ENCODE measurements at regions not wholly inside any gene's neighbourhood (a gene's known extent, or its start where the extent isn't known, plus 50 kb on each side); places are given as distances from the start of the nearest gene placed in this dataset.

GRCh38 chr10:65314253-65314652 lies 1611.6 kb upstream of the LRRTM3 start:
- Histone ChIP-seq H4K20me1 (ENCODE audit: insufficient read depth, poor library complexity, severe bottlenecking) (no peaks in the 10 kb centered on the region), H3K79me2 (no peaks in the 10 kb centered on the region), H3K4me2 (no peak overlapping the region), H3K36me3 (replicated peaks; ENCODE audit: insufficient read depth, low read depth) (no peaks in the 10 kb centered on the region), H3K27ac (no peak overlapping the region), H2AFZ (no peak overlapping the region), H3K9me2 (replicated peaks; ENCODE audit: insufficient read depth) (no peaks in the 10 kb centered on the region), H3K9me3 (ENCODE audit: low read depth) (no peaks in the 10 kb centered on the region), H3K27me3 (no peaks in the 10 kb centered on the region), H3K4me1 (ENCODE audit: insufficient read depth) (peaks cover 2% of the 10 kb centered on the region), H3K4me3 (no peak overlapping the region)
- no peak for DNase-seq (ENCODE audit: low spot score)
- 91% methylated on average over 3 of the region's 3 CpGs for WGBS (ENCODE audit: low lambda C conversion rate, missing lambda C conversion rate)
- TF ChIP-seq CTCF (IDR thresholded peaks at IDR 0.05; ENCODE audit: poor library complexity) (no peak), EZH2 (IDR thresholded peaks at IDR 0.05; ENCODE audit: borderline replicate concordance) (no peak), EZH2phosphoT487 (IDR thresholded peaks at IDR 0.05; ENCODE audit: low read depth, severe bottlenecking, unreplicated experiment) (no peak)

- no peaks in the 10 kb centered on the region for H3K9me3 ChIP-seq (ENCODE audit: low read depth)
- WGBS (ENCODE audit: low lambda C conversion rate, missing lambda C conversion rate) = 75% methylated on average over 5 of the region's 5 CpGs
Observed at GRCh38 chr10:65319493-65319892, 1606.3 kb upstream of the LRRTM3 start.

GRCh38 chr10:65320236-65321026 lies 1605.4 kb upstream of the LRRTM3 start:
- 53% methylated on average over 3 of the region's 3 CpGs for WGBS (ENCODE audit: low lambda C conversion rate, missing lambda C conversion rate)
- Histone ChIP-seq H3K9me2 (replicated peaks; ENCODE audit: insufficient read depth) (no peaks in the 10 kb centered on the region), H3K9me3 (ENCODE audit: low read depth) (no peaks in the 10 kb centered on the region), H3K27ac (no peak overlapping the region), H3K4me1 (ENCODE audit: insufficient read depth) (peaks cover 5% of the 10 kb centered on the region), H3K4me2 (no peak overlapping the region), H2AFZ (no peak overlapping the region), H3K36me3 (replicated peaks; ENCODE audit: insufficient read depth, low read depth) (no peaks in the 10 kb centered on the region), H4K20me1 (ENCODE audit: insufficient read depth, poor library complexity, severe bottlenecking) (no peaks in the 10 kb centered on the region), H3K79me2 (no peaks in the 10 kb centered on the region), H3K27me3 (no peaks in the 10 kb centered on the region), H3K4me3 (no peak overlapping the region)
- no peak for DNase-seq (ENCODE audit: low spot score)
- TF ChIP-seq EZH2phosphoT487 (IDR thresholded peaks at IDR 0.05; ENCODE audit: low read depth, severe bottlenecking, unreplicated experiment) = no peak
- no peak for TF ChIP-seq EZH2 (IDR thresholded peaks at IDR 0.05; ENCODE audit: borderline replicate concordance)
- TF ChIP-seq CTCF (IDR thresholded peaks at IDR 0.05; ENCODE audit: poor library complexity) = no peak

More at GRCh38 chr10:65319493-65319892, 1606.3 kb upstream of the LRRTM3 start:
- H4K20me1 ChIP-seq (ENCODE audit: insufficient read depth, poor library complexity, severe bottlenecking) = no peaks in the 10 kb centered on the region
- no peak overlapping the region for H3K4me3 ChIP-seq
- no peaks in the 10 kb centered on the region for H3K9me2 ChIP-seq (replicated peaks; ENCODE audit: insufficient read depth)
- H3K79me2 ChIP-seq = no peaks in the 10 kb centered on the region
- DNase-seq (ENCODE audit: low spot score) = no peak
- no peaks in the 10 kb centered on the region for H3K27me3 ChIP-seq
- no peak overlapping the region for H2AFZ ChIP-seq
- H3K4me1 ChIP-seq (ENCODE audit: insufficient read depth) = peaks cover 5% of the 10 kb centered on the region
- no peak overlapping the region for H3K27ac ChIP-seq
- TF ChIP-seq CTCF (IDR thresholded peaks at IDR 0.05; ENCODE audit: poor library complexity) = no peak
- H3K4me2 ChIP-seq = no peak overlapping the region
- H3K36me3 ChIP-seq (replicated peaks; ENCODE audit: insufficient read depth, low read depth) = no peaks in the 10 kb centered on the region

All from hepatocyte (in vitro differentiated cells).